Activated CD8-positive, alpha-beta memory T cell treated with anti-CD3 and anti-CD28 coated beads for 4 hours (primary cell): ENCODE measurements at regions not wholly inside any gene's neighbourhood (a gene's known extent, or its start where the extent isn't known, plus 50 kb on each side); places are given as distances from the start of the nearest gene placed in this dataset.
"Not testable (repeated sequence)": the region's sequence is repeated elsewhere in the genome, so short reads cannot be mapped to it uniquely, and the experiment has no call there.

ENCODE experiments used
- DNase-seq, 2 donors: peaks; one replicate each; pipeline ENCODE4 v3.0.0-alpha.2; 2020; ENCODE audit warnings: low read depth in 2 of 2

- DNase-seq, result no peak
Observed at GRCh38 chr12:46087916-46088439, 97.6 kb upstream of the SCAF11 start.

GRCh38 chr12:46084666-46085631 is 94.6 kb upstream of the SCAF11 start:
- DNase-seq, result no peak

GRCh38 chr12:46082490-46083200 is 92.3 kb upstream of the SCAF11 start:
- DNase-seq, result no peak

- DNase-seq, result no peak
Observed at GRCh38 chr12:46073321-46073720, 82.9 kb upstream of the SCAF11 start.

- DNase-seq, result peak; percentile 12 to 24
Observed at GRCh38 chr12:46071769-46072624, 81.6 kb upstream of the SCAF11 start.

- no peak for DNase-seq
Observed at GRCh38 chr12:46071335-46071734, 81.0 kb upstream of the SCAF11 start.

GRCh38 chr12:46067094-46067493 is 76.7 kb upstream of the SCAF11 start:
- DNase-seq, result no peak

- DNase-seq, result no peak
Observed at GRCh38 chr12:46065412-46066166, 75.2 kb upstream of the SCAF11 start.

- DNase-seq, result no peak
Observed at GRCh38 chr12:46064548-46064947, 74.2 kb upstream of the SCAF11 start.

- not testable (repeated sequence) for DNase-seq
Observed at GRCh38 chr12:46058697-46059096, 68.3 kb upstream of the SCAF11 start.

- no peak for DNase-seq
Observed at GRCh38 chr12:46050805-46051204, 60.4 kb upstream of the SCAF11 start.

- no peak for DNase-seq
Observed at GRCh38 chr12:46049665-46050064, 59.3 kb upstream of the SCAF11 start.

- DNase-seq, result no peak
Observed at GRCh38 chr12:46046436-46046835, 56.1 kb upstream of the SCAF11 start.

- DNase-seq, result no peak
Observed at GRCh38 chr12:46043972-46044520, 53.7 kb upstream of the SCAF11 start.
